HepG2 (cell line): ENCODE measurements at regions not wholly inside any gene's neighbourhood (a gene's known extent, or its start where the extent isn't known, plus 50 kb on each side); places are given as distances from the start of the nearest gene placed in this dataset.

ENCODE experiments used
- ELF3 ChIP-seq: IDR thresholded peaks from 2 replicates; pipeline ENCODE4 v1.6.1; 2016; ENCODE audit warnings: missing genetic modification reagents, missing compliant biosample characterization
- FOXP1 ChIP-seq, 2 experiments: fragments of 450-650 bp in 1 of 2; IDR thresholded peaks; 2 replicates each; pipeline ENCODE4 v1.6.1; 2017 to 2018; ENCODE audit warnings: antibody characterized with exemption in 1 of 2
- GABPA ChIP-seq, 2 experiments: IDR thresholded peaks; 2 replicates each; pipeline ENCODE4 v1.6.1; 2011 to 2016; ENCODE audit warnings: low read depth in 2 of 2, low read length in 1 of 2, missing biosample characterization in 1 of 2, missing genetic modification characterization in 1 of 2
- GPN1 ChIP-seq: sonication (generic); formaldehyde crosslinking; IDR thresholded peaks from 2 replicates; pipeline ENCODE4 v1.5.1; 2020; ENCODE audit warnings: missing genetic modification reagents, borderline replicate concordance
- KAT7 ChIP-seq: IDR thresholded peaks from 2 replicates; pipeline ENCODE4 v1.6.1; 2018; ENCODE audit warnings: borderline replicate concordance, missing compliant biosample characterization
- KDM5B ChIP-seq: sonication (generic); formaldehyde crosslinking; IDR thresholded peaks from 2 replicates; pipeline ENCODE4 v1.4.0; 2020; ENCODE audit warnings: missing genetic modification reagents, mild to moderate bottlenecking, borderline replicate concordance
- PAWR ChIP-seq: sonication (generic); formaldehyde crosslinking; IDR thresholded peaks from 2 replicates; pipeline ENCODE4 v1.4.0; 2020; ENCODE audit warnings: missing genetic modification reagents, mild to moderate bottlenecking, borderline replicate concordance
- RCOR2 ChIP-seq: IDR thresholded peaks from 2 replicates; pipeline ENCODE4 v1.6.1; 2016; ENCODE audit warnings: missing biosample characterization, missing genetic modification reagents
- SIN3A ChIP-seq: IDR thresholded peaks from 2 replicates; pipeline ENCODE4 v1.6.1; 2011; ENCODE audit warnings: low read depth, mild to moderate bottlenecking, control low read depth, low read length, borderline replicate concordance
- SIX1 ChIP-seq: sonication (generic); formaldehyde crosslinking; IDR thresholded peaks from 2 replicates; pipeline ENCODE4 v1.4.0; 2020; ENCODE audit warnings: missing genetic modification reagents, borderline replicate concordance
- SMARCC2 ChIP-seq: fragments of 450-650 bp; IDR thresholded peaks from 2 replicates; pipeline ENCODE4 v1.6.1; 2017; ENCODE audit warnings: antibody characterized with exemption, mild to moderate bottlenecking
- SPEN ChIP-seq: sonication (generic); formaldehyde crosslinking; IDR thresholded peaks from 2 replicates; pipeline ENCODE4 v1.5.1; 2020; ENCODE audit warnings: low read depth, mild to moderate bottlenecking, missing genetic modification reagents
- TBX2 ChIP-seq: sonication (generic); formaldehyde crosslinking; IDR thresholded peaks from 2 replicates; pipeline ENCODE4 v1.5.0; 2020; ENCODE audit warnings: missing genetic modification reagents, mild to moderate bottlenecking, borderline replicate concordance
- TBX3 ChIP-seq: fragments of 450-650 bp; IDR thresholded peaks from 2 replicates; pipeline ENCODE4 v1.6.1; 2017; ENCODE audit warnings: antibody characterized with exemption, mild to moderate bottlenecking, inconsistent platforms, borderline replicate concordance
- TOE1 ChIP-seq: sonication (generic); formaldehyde crosslinking; IDR thresholded peaks from 2 replicates; pipeline ENCODE4 v1.4.0; 2020; ENCODE audit warnings: mild to moderate bottlenecking, missing genetic modification reagents
- ZFYVE20 ChIP-seq: sonication (generic); formaldehyde crosslinking; IDR thresholded peaks from 2 replicates; pipeline ENCODE4 v1.8.0; 2023; ENCODE audit warnings: low read depth, mild to moderate bottlenecking, moderate library complexity, missing genetic modification reagents, borderline replicate concordance
- ZKSCAN5 ChIP-seq: sonication (generic); formaldehyde crosslinking; IDR thresholded peaks from 2 replicates; pipeline ENCODE4 v1.5.1; 2020; ENCODE audit warnings: mild to moderate bottlenecking, missing genetic modification reagents
- ZNF205 ChIP-seq: IDR thresholded peaks from 2 replicates; pipeline ENCODE4 v1.6.1; 2018; ENCODE audit warnings: missing biosample characterization, missing genetic modification reagents
- ZNF556 ChIP-seq: sonication (generic); formaldehyde crosslinking; IDR thresholded peaks from 2 replicates; pipeline ENCODE4 v1.4.0; 2020; ENCODE audit warnings: mild to moderate bottlenecking, missing genetic modification reagents, borderline replicate concordance
- ZNF562 ChIP-seq: sonication (generic); formaldehyde crosslinking; IDR thresholded peaks from 2 replicates; pipeline ENCODE4 v1.8.0; 2022; ENCODE audit warnings: missing genetic modification reagents, borderline replicate concordance
- ZNF589 ChIP-seq: sonication (generic); formaldehyde crosslinking; conservative IDR thresholded peaks from 2 replicates; pipeline ENCODE4 v1.8.0; 2022; ENCODE audit warnings: mild to moderate bottlenecking, moderate library complexity, missing genetic modification reagents
- ZNF83 ChIP-seq: sonication (generic); formaldehyde crosslinking; IDR thresholded peaks from 2 replicates; pipeline ENCODE4 v1.4.0; 2020; ENCODE audit warnings: missing genetic modification reagents, mild to moderate bottlenecking, borderline replicate concordance
- ZSCAN22 ChIP-seq: sonication (generic); formaldehyde crosslinking; IDR thresholded peaks from 2 replicates; pipeline ENCODE4 v1.4.0; 2020; ENCODE audit warnings: mild to moderate bottlenecking, missing genetic modification reagents
- ZSCAN9 ChIP-seq: IDR thresholded peaks from 2 replicates; pipeline ENCODE4 v1.6.1; 2016; ENCODE audit warnings: borderline replicate concordance
- TF ChIP-seq, protein P1 (sequence below): sonication (generic); formaldehyde crosslinking; IDR thresholded peaks from 2 replicates; pipeline ENCODE4 v1.4.0; 2020; ENCODE audit warnings: missing genetic modification reagents, low read depth, mild to moderate bottlenecking, borderline replicate concordance
- TF ChIP-seq, protein P2 (sequence below): sonication (generic); formaldehyde crosslinking; IDR thresholded peaks from 2 replicates; pipeline ENCODE4 v1.4.0; 2020; ENCODE audit warnings: missing genetic modification reagents, borderline replicate concordance
- TF ChIP-seq, protein P3 (sequence below): sonication (generic); formaldehyde crosslinking; IDR thresholded peaks from 2 replicates; pipeline ENCODE4 v1.4.0; 2020; ENCODE audit warnings: missing genetic modification reagents

DNA sequence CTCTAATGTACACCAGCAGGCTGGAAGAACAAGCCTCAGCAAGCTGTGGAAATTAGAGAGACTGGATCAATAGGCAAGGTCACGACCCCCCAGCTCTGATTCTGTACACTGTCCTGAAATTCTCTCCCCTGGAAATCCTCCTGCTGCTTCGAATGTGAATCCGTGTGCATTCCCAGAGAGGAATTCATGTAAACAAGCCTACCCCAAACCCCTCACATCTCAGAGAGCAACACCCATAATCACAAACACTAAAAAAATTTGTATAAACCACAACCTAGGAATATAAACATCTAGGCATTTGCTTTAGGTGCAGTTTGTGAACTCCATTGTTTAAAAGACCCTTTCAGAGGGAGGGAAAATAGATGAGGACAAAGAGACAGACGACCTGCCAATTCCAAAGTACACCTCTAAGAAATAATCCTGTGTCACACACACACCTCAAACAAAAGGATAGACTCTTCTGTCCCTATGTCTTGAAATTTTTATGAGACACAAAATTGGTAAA is 325.2 kb downstream of the WDR72 start (continued):
- TF ChIP-seq KAT7 (CRISPR knock-in tag) (no peak), SIX1 (CRISPR knock-in tag) (no peak), ZKSCAN5 (CRISPR knock-in tag) (no peak), KDM5B (no peak), ZNF83 (CRISPR knock-in tag) (no peak), SPEN (CRISPR knock-in tag) (0 out of 2 replicates have a peak, but pooled peaks have one; percentile 19), ZNF589 (CRISPR knock-in tag) (no peak), TBX3 (peak; percentile 19; the same call in 1 of the 2 replicates), TBX2 (peak; percentile 73; the same call in 1 of the 2 replicates), PAWR (CRISPR knock-in tag) (no peak), RCOR2 (CRISPR knock-in tag) (peak; percentile 78), SMARCC2 (no peak), ZNF556 (CRISPR knock-in tag) (peak; percentile 76; the same call in 1 of the 2 replicates), GPN1 (CRISPR knock-in tag) (no peak), GABPA (IDR thresholded peaks at IDR 0.05; ENCODE audit: low read depth, low read length) (no peak), GABPA (CRISPR knock-in tag; IDR thresholded peaks at IDR 0.05; ENCODE audit: low read depth) (no peak), TOE1 (CRISPR knock-in tag) (no peak), ZSCAN22 (CRISPR knock-in tag) (no peak), ELF3 (CRISPR knock-in tag) (0 out of 2 replicates have a peak, but pooled peaks have one; percentile 52), ZNF562 (CRISPR knock-in tag) (no peak), ZFYVE20 (CRISPR knock-in tag) (no peak), ZNF205 (CRISPR knock-in tag) (no peak), SIN3A (no peak), ZSCAN9 (no peak), FOXP1 (IDR thresholded peaks at IDR 0.05) (peak; percentile 55), FOXP1 (CRISPR knock-in tag; IDR thresholded peaks at IDR 0.05) (peak; percentile 94)
- TF ChIP-seq, protein P1, sequence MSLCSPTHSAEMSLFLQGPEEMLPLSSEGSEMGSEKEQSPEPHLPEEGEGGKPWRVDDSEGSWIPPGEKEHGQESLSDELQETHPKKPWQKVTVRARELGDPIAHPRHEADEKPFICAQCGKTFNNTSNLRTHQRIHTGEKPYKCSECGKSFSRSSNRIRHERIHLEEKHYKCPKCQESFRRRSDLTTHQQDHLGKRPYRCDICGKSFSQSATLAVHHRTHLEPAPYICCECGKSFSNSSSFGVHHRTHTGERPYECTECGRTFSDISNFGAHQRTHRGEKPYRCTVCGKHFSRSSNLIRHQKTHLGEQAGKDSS (CRISPR knock-in tag) = no peak
- TF ChIP-seq, protein P2, sequence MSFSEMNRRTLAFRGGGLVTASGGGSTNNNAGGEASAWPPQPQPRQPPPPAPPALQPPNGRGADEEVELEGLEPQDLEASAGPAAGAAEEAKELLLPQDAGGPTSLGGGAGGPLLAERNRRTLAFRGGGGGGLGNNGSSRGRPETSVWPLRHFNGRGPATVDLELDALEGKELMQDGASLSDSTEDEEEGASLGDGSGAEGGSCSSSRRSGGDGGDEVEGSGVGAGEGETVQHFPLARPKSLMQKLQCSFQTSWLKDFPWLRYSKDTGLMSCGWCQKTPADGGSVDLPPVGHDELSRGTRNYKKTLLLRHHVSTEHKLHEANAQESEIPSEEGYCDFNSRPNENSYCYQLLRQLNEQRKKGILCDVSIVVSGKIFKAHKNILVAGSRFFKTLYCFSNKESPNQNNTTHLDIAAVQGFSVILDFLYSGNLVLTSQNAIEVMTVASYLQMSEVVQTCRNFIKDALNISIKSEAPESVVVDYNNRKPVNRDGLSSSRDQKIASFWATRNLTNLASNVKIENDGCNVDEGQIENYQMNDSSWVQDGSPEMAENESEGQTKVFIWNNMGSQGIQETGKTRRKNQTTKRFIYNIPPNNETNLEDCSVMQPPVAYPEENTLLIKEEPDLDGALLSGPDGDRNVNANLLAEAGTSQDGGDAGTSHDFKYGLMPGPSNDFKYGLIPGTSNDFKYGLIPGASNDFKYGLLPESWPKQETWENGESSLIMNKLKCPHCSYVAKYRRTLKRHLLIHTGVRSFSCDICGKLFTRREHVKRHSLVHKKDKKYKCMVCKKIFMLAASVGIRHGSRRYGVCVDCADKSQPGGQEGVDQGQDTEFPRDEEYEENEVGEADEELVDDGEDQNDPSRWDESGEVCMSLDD (CRISPR knock-in tag) = no peak
- TF ChIP-seq, protein P3, sequence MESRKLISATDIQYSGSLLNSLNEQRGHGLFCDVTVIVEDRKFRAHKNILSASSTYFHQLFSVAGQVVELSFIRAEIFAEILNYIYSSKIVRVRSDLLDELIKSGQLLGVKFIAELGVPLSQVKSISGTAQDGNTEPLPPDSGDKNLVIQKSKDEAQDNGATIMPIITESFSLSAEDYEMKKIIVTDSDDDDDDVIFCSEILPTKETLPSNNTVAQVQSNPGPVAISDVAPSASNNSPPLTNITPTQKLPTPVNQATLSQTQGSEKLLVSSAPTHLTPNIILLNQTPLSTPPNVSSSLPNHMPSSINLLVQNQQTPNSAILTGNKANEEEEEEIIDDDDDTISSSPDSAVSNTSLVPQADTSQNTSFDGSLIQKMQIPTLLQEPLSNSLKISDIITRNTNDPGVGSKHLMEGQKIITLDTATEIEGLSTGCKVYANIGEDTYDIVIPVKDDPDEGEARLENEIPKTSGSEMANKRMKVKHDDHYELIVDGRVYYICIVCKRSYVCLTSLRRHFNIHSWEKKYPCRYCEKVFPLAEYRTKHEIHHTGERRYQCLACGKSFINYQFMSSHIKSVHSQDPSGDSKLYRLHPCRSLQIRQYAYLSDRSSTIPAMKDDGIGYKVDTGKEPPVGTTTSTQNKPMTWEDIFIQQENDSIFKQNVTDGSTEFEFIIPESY = no peak
